GM23338 (cell line): ENCODE measurements at regions not wholly inside any gene's neighbourhood (a gene's known extent, or its start where the extent isn't known, plus 50 kb on each side); places are given as distances from the start of the nearest gene placed in this dataset.

ENCODE experiments used
- CREB1 ChIP-seq: fragments of 250-450 bp; sonication (Bioruptor Pico); IDR thresholded peaks from 2 replicates; pipeline ENCODE4 v1.5.0; 2020; ENCODE audit warnings: low read depth, mild to moderate bottlenecking, moderate library complexity
- CTCF ChIP-seq, 2 experiments: fragments of 200-600 bp in 1 of 2; sonication (generic) in 1 of 2; conservative IDR thresholded peaks; 2 replicates each; pipeline versions ENCODE4 v1.5.1 to v1.6.1; 2016 to 2017; ENCODE audit warnings: antibody characterized with exemption in 2 of 2, low read depth in 2 of 2, mild to moderate bottlenecking in 2 of 2, moderate library complexity in 1 of 2
- EZH2 ChIP-seq: fragments of 200-600 bp; sonication (generic); IDR thresholded peaks from one replicate; pipeline ENCODE4 v1.8.0; 2017; ENCODE audit warnings: antibody characterized with exemption, mild to moderate bottlenecking, low read depth; ENCODE audit not compliant: unreplicated experiment
- EZH2phosphoT487 ChIP-seq: fragments of 200-600 bp; sonication (generic); IDR thresholded peaks from one replicate; pipeline ENCODE4 v1.8.1; 2018; ENCODE audit warnings: antibody characterized with exemption; ENCODE audit not compliant: unreplicated experiment
- POLR2AphosphoS5 ChIP-seq: IDR thresholded peaks from 2 replicates; pipeline ENCODE4 v1.6.1; 2016; ENCODE audit warnings: antibody characterized with exemption, low read depth

- no peak for TF ChIP-seq EZH2
- no peak for TF ChIP-seq CTCF (conservative IDR thresholded peaks at IDR 0.05; ENCODE audit: low read depth in 2 of 2)
- TF ChIP-seq POLR2AphosphoS5, result no peak
- TF ChIP-seq CREB1 (CRISPR knock-in tag), result no peak
- TF ChIP-seq EZH2phosphoT487, result no peak
Measured at GRCh38 chr9:99387431-99387830, 165.3 kb downstream of the SEC61B start.
